Naive B cell (primary cell): ENCODE measurements at regions not wholly inside any gene's neighbourhood (a gene's known extent, or its start where the extent isn't known, plus 50 kb on each side); places are given as distances from the start of the nearest gene placed in this dataset.
A peak's percentile ranks its signal among the peaks of the same experiment; 100 is the strongest.

Experiments used
- ATAC-seq, 2 donors: fragments of 150-1000 bp; cut with Tn5 transposase; 2 replicates each; pipeline ENCODE4 v1.10.0; 2021; ENCODE audit warnings: low read depth in 2 of 2, mild to moderate bottlenecking in 2 of 2, moderate library complexity in 2 of 2
- DNase-seq: peaks from one replicate; pipeline ENCODE4 v3.0.0; 2022
- H3K27ac Mint-ChIP-seq, 6 donors: one replicate each; pipeline ENCODE4 v1.8.0; 2020 to 2022; ENCODE audit warnings: mild to moderate bottlenecking in 6 of 6, mixed read lengths in 6 of 6, moderate library complexity in 5 of 6, inconsistent platforms in 2 of 6
- H3K27me3 Mint-ChIP-seq, 3 donors: one replicate each; pipeline ENCODE4 v1.8.0; 2021 to 2022; ENCODE audit warnings: mixed read lengths in 3 of 3, mild to moderate bottlenecking in 1 of 3
- H3K36me3 Mint-ChIP-seq, 2 donors: one replicate each; pipeline ENCODE4 v1.8.0; 2020 to 2022; ENCODE audit warnings: mixed read lengths in 2 of 2, inconsistent platforms in 1 of 2, mild to moderate bottlenecking in 1 of 2
- H3K4me1 Mint-ChIP-seq, 3 donors: one replicate each; pipeline ENCODE4 v1.8.0; 2020 to 2022; ENCODE audit warnings: mixed read lengths in 3 of 3, inconsistent platforms in 1 of 3, mild to moderate bottlenecking in 1 of 3, moderate library complexity in 1 of 3
- H3K4me3 Mint-ChIP-seq, 8 donors: one replicate each; pipeline ENCODE4 v1.8.0; 2020 to 2022; ENCODE audit warnings: mild to moderate bottlenecking in 8 of 8, mixed read lengths in 8 of 8, moderate library complexity in 8 of 8, inconsistent platforms in 2 of 8
- H3K9me3 Mint-ChIP-seq, 7 donors: one replicate each; pipeline ENCODE4 v1.8.0; 2020 to 2022; ENCODE audit warnings: mixed read lengths in 7 of 7, mild to moderate bottlenecking in 5 of 7, inconsistent platforms in 2 of 7, moderate library complexity in 1 of 7

- H3K27ac Mint-ChIP-seq, result no peak overlapping the region
- no peak overlapping the region for H3K4me3 Mint-ChIP-seq
- peaks cover 23 to 34% (median 25%) of the 10 kb centered on the region in 3 donors for H3K27me3 Mint-ChIP-seq
- ATAC-seq, result no peak
- H3K4me1 Mint-ChIP-seq, result no peaks in the 10 kb centered on the region
- H3K36me3 Mint-ChIP-seq, result no peaks in the 10 kb centered on the region
- H3K9me3 Mint-ChIP-seq, result peaks cover 0 to 5% (median 3%) of the 10 kb centered on the region in 7 donors
- DNase-seq, result no peak
Measured at GRCh38 chr16:8519179-8519578, 71.1 kb downstream of the TMEM114 start.

GRCh38 chr16:8517280-8517679 is 73.0 kb downstream of the TMEM114 start:
- peaks cover 0 to 9% (median 4%) of the 10 kb centered on the region in 7 donors for H3K9me3 Mint-ChIP-seq
- H3K27ac Mint-ChIP-seq, result no peak overlapping the region

GRCh38 chr16:8516471-8516870 is 73.8 kb downstream of the TMEM114 start:
- Mint-ChIP-seq H3K36me3 (no peaks in the 10 kb centered on the region), H3K4me3 (no peak overlapping the region), H3K27me3 (peaks cover 26 to 28% (median 26%) of the 10 kb centered on the region in 3 donors), H3K27ac (no peak overlapping the region), H3K9me3 (peaks cover under 1 to 10% (median 4%) of the 10 kb centered on the region in 7 donors), H3K4me1 (no peaks in the 10 kb centered on the region)
- DNase-seq (no peak), ATAC-seq (no peak)

More at GRCh38 chr16:8517280-8517679, 73.0 kb downstream of the TMEM114 start:
- DNase-seq (no peak), ATAC-seq (no peak)
- Mint-ChIP-seq H3K4me1 (no peaks in the 10 kb centered on the region), H3K4me3 (no peak overlapping the region), H3K36me3 (no peaks in the 10 kb centered on the region), H3K27me3 (peaks cover 26 to 28% (median 26%) of the 10 kb centered on the region in 3 donors)

- Mint-ChIP-seq H3K4me1 (no peaks in the 10 kb centered on the region), H3K36me3 (no peaks in the 10 kb centered on the region), H3K4me3 (no peak overlapping the region), H3K9me3 (peaks cover 0 to 10% (median 5%) of the 10 kb centered on the region in 7 donors), H3K27me3 (peaks cover 13 to 18% (median 17%) of the 10 kb centered on the region in 3 donors), H3K27ac (no peak overlapping the region)
- ATAC-seq (no peak), DNase-seq (no peak)
Measured at GRCh38 chr16:8512941-8513624, 77.2 kb downstream of the TMEM114 start.

- DNase-seq (no peak), ATAC-seq (no peak)
- no peaks in the 10 kb centered on the region for H3K4me1 Mint-ChIP-seq
- H3K9me3 Mint-ChIP-seq, result peaks cover 0 to 10% (median 4%) of the 10 kb centered on the region in 7 donors
- H3K36me3 Mint-ChIP-seq, result no peaks in the 10 kb centered on the region
- H3K27ac Mint-ChIP-seq, result no peak overlapping the region
- H3K4me3 Mint-ChIP-seq, result peak overlapping the region in 2 of 8 donors; percentile 2 to 16
- H3K27me3 Mint-ChIP-seq, result peaks cover 11 to 22% (median 20%) of the 10 kb centered on the region in 3 donors
Measured at GRCh38 chr16:8511464-8511863, 78.8 kb downstream of the TMEM114 start.

- ATAC-seq (no peak), DNase-seq (no peak)
- no peak overlapping the region for H3K4me3 Mint-ChIP-seq
- no peak overlapping the region for H3K27ac Mint-ChIP-seq
- peaks cover 0 to 10% (median 4%) of the 10 kb centered on the region in 7 donors for H3K9me3 Mint-ChIP-seq
- peaks cover 11 to 27% (median 26%) of the 10 kb centered on the region in 3 donors for H3K27me3 Mint-ChIP-seq
- H3K36me3 Mint-ChIP-seq, result no peaks in the 10 kb centered on the region
- H3K4me1 Mint-ChIP-seq, result no peaks in the 10 kb centered on the region
Measured at GRCh38 chr16:8510160-8510559, 80.2 kb downstream of the TMEM114 start.

GRCh38 chr16:8505327-8505991 is 84.9 kb downstream of the TMEM114 start:
- H3K27ac Mint-ChIP-seq, result no peak overlapping the region
- no peaks in the 10 kb centered on the region for H3K4me1 Mint-ChIP-seq
- H3K36me3 Mint-ChIP-seq, result no peaks in the 10 kb centered on the region
- H3K27me3 Mint-ChIP-seq, result peaks cover 13 to 28% (median 15%) of the 10 kb centered on the region in 3 donors
- DNase-seq, result no peak
- peaks cover 0 to 6% (median 5%) of the 10 kb centered on the region in 7 donors for H3K9me3 Mint-ChIP-seq
- no peak for ATAC-seq
- no peak overlapping the region for H3K4me3 Mint-ChIP-seq

GRCh38 chr16:8502446-8502845 is 87.9 kb downstream of the TMEM114 start:
- Mint-ChIP-seq H3K4me1 (no peaks in the 10 kb centered on the region), H3K36me3 (no peaks in the 10 kb centered on the region), H3K27ac (no peak overlapping the region), H3K4me3 (no peak overlapping the region), H3K9me3 (peaks cover 2 to 14% (median 6%) of the 10 kb centered on the region in 7 donors), H3K27me3 (peaks cover 21 to 27% (median 24%) of the 10 kb centered on the region in 3 donors)
- ATAC-seq, result no peak
- DNase-seq, result no peak

- no peak for ATAC-seq
- peaks cover 3 to 21% (median 7%) of the 10 kb centered on the region in 7 donors for H3K9me3 Mint-ChIP-seq
- H3K27ac Mint-ChIP-seq, result no peak overlapping the region
- no peak overlapping the region for H3K4me3 Mint-ChIP-seq
- no peaks in the 10 kb centered on the region for H3K36me3 Mint-ChIP-seq
- DNase-seq, result no peak
- no peaks in the 10 kb centered on the region for H3K4me1 Mint-ChIP-seq
- H3K27me3 Mint-ChIP-seq, result peaks cover 8 to 21% (median 17%) of the 10 kb centered on the region in 3 donors
Measured at GRCh38 chr16:8500351-8500750, 90.0 kb downstream of the TMEM114 start.

GRCh38 chr16:8496364-8496763 is 93.9 kb downstream of the TMEM114 start:
- ATAC-seq (no peak), DNase-seq (no peak)
- Mint-ChIP-seq H3K27me3 (peaks cover 12 to 24% (median 13%) of the 10 kb centered on the region in 3 donors), H3K4me3 (no peak overlapping the region), H3K9me3 (peaks cover 0 to 15% (median 5%) of the 10 kb centered on the region in 7 donors), H3K27ac (no peak overlapping the region), H3K36me3 (no peaks in the 10 kb centered on the region), H3K4me1 (no peaks in the 10 kb centered on the region)

GRCh38 chr16:8493972-8494371 is 96.3 kb downstream of the TMEM114 start:
- no peak for DNase-seq
- Mint-ChIP-seq H3K27me3 (peaks cover 12 to 13% (median 13%) of the 10 kb centered on the region in 3 donors), H3K4me1 (no peaks in the 10 kb centered on the region), H3K9me3 (peaks cover 0 to 15% (median 5%) of the 10 kb centered on the region in 7 donors), H3K4me3 (no peak overlapping the region), H3K27ac (no peak overlapping the region), H3K36me3 (no peaks in the 10 kb centered on the region)
- no peak for ATAC-seq

GRCh38 chr16:8492690-8493089 is 97.6 kb downstream of the TMEM114 start:
- ATAC-seq (no peak), DNase-seq (no peak)
- H3K27me3 Mint-ChIP-seq, result peaks cover 6 to 13% (median 13%) of the 10 kb centered on the region in 3 donors
- no peak overlapping the region for H3K4me3 Mint-ChIP-seq
- no peak overlapping the region for H3K27ac Mint-ChIP-seq
- peaks cover 0 to 9% (median 6%) of the 10 kb centered on the region in 7 donors for H3K9me3 Mint-ChIP-seq
- no peaks in the 10 kb centered on the region for H3K4me1 Mint-ChIP-seq
- H3K36me3 Mint-ChIP-seq, result no peaks in the 10 kb centered on the region

GRCh38 chr16:8489580-8489979 is 100.7 kb downstream of the TMEM114 start:
- DNase-seq, result no peak
- Mint-ChIP-seq H3K9me3 (peaks cover 0 to 9% (median 0%) of the 10 kb centered on the region in 7 donors), H3K36me3 (no peaks in the 10 kb centered on the region), H3K27me3 (peaks cover 5 to 19% (median 13%) of the 10 kb centered on the region in 3 donors), H3K4me1 (no peaks in the 10 kb centered on the region), H3K27ac (no peak overlapping the region), H3K4me3 (no peak overlapping the region)
- no peak for ATAC-seq

- Mint-ChIP-seq H3K27me3 (peaks cover 0 to 13% (median 9%) of the 10 kb centered on the region in 3 donors), H3K36me3 (no peaks in the 10 kb centered on the region), H3K4me3 (no peak overlapping the region), H3K4me1 (no peaks in the 10 kb centered on the region), H3K27ac (no peak overlapping the region), H3K9me3 (peaks cover 0 to 9% (median 0%) of the 10 kb centered on the region in 7 donors)
- ATAC-seq (no peak), DNase-seq (no peak)
Measured at GRCh38 chr16:8486985-8487384, 103.3 kb downstream of the TMEM114 start.
